NCI-H1436 (cell line): ENCODE measurements at regions not wholly inside any gene's neighbourhood (a gene's known extent, or its start where the extent isn't known, plus 50 kb on each side); places are given as distances from the start of the nearest gene placed in this dataset.
"Not testable (repeated sequence)": the region's sequence is repeated elsewhere in the genome, so short reads cannot be mapped to it uniquely, and the experiment has no call there.

Source experiments
- DNase-seq: peaks from one replicate; lab custom pipeline; 2025; lab: John Stamatoyannopoulos, UW

DNA sequence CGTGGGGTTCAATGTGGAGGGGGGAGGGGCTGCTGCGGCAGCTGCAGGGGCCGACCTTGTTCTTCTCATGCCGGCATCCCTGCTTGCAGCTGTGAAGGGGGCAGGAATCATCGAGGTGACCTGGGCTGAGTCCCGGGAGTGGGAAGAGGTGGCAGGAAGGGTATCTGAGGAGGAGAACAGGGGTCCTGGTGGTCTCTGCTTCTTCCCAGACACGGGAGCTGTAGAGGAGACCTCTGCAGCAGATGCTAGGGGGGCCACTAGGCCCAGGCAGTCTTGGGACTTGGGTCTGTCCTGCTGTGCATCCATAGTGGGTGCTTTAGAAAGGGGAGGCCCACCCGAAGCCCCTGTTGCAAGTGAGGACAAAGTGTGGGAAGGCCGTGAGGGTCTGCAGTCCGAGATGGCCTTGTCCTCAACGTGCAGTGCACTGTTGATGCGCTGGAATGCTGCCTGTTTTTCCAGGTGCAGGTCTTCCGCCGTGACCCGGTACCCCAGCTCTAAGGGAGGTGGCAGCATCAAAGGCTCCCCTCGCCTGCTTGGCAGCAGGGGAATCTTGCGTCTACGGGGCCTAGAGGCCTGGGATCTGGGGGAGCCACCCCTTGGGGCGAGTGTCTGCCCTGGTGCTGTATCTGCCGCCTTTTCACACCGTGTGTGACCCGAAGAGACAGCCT, 1370.0 kb downstream of the CDH12 start:
- not testable (repeated sequence) for DNase-seq

DNA sequence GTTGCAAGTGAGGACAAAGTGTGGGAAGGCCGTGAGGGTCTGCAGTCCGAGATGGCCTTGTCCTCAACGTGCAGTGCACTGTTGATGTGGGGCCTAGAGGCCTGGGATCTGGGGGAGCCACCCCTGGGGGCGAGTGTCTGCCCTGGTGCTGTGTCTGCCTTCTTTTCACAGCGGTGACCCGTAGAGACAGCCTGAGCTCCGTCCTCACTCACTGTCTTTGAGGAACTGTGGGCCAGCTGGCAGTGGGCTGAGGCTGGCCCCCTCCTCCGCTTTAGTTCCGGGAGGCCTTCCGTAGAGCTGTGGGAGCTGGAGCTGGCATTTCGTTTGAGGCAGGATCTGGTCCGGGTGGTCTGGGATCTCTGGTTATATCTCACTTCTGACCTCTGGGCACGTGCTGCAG, 1370.6 kb downstream of the CDH12 start:
- not testable (repeated sequence) for DNase-seq

DNA sequence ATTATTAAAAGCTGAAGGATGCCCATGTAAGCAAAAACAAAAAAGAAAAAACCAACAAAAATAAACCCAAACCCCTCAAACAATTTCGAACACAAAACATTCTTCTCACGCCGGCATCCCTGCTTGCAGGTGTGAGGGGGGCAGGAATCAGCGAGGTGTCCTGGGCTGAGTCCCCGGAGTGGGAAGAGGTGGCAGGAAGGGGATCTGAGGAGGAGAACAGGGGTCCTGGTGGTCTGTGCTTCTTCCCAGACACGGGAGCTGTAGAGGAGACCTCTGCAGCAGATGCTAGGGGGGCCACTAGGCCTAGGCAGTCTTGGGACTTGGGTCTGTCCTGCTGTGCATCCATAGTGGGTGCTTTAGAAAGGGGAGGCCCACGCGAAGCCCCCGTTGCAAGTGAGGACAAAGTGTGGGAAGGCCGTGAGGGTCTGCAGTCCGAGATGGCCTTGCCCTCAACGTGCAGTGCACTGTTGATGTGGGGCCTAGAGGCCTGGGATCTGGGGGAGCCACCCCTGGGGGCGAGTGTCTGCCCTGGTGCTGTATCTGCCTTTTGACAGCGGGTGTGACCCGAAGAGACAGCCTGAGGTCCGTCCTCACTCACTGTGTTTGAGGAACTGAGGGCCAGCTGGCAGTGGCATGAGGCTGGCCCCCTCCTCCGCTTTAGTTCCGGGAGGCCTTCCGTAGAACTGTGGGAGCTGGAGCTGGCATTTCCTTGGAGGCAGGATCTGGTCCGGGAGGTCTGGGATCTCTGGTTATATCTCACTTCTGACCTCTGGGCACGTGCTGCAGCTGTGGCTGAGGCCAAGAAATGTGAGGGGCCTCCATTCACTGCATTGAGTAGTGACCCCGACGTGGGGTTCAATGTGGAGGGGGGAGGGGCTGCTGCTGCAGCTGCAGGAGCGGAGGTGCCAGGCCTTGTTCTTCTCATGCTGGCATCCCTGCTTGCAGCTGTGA, 1371.5 kb downstream of the CDH12 start:
- not testable (repeated sequence) for DNase-seq

DNA sequence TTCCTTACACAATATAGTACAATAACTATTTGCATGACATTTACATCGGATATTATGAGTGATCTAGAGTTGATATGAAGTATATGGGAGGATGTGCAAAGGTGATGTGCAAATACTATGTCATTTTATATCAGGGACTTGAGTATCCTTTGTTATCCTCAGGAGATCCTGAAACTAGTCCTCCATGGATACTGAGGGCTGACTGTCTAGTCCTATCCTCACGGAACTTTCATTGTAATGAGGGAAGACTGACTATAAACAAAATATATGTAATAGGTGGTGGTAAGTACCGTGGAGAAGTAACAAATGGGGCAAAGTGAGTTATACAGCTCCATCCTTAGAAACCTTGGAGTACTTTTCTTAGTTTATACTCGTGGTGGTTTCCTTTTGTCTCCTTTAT, 1373.1 kb downstream of the CDH12 start:
- not testable (repeated sequence) for DNase-seq

DNA sequence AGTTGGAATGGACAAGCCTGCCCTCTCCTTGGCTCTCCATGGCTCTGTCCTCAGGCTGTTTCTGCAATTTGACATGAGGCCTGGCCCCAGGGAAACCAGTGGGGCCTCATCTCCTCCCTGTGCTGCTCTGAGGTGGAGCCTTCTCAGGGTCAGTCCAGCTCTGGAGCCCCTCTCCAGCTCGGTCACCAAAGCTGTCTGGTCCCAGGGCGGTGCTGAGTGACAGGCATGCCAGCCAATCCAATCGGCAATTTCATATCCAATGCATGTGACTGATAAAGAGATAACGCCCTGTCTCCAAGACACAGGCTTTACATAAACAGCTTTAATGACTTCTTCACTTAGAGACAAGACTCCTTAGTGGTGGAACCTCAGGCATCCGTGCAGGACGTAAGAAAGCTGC, 1379.2 kb downstream of the CDH12 start:
- not testable (repeated sequence) for DNase-seq

DNA sequence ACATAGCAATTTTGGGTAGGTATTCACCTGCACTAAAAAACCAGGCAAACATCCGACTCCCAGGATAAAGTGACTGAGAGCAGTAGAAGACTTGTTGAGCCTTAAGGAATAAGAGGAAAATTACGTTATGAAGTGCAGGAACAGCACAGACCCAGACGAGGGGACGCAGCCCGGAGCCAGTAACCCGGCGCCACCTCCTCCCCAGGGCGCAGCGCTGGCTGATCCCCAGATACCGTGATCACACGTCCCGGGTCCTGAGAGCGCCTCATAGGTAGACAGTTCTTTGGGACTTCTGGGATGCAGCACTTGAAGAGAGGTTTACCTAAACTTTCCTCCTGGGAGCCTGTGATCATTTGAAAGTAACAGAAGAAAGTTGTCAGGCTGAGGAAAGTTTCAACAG, 1379.7 kb downstream of the CDH12 start:
- not testable (repeated sequence) for DNase-seq

DNA sequence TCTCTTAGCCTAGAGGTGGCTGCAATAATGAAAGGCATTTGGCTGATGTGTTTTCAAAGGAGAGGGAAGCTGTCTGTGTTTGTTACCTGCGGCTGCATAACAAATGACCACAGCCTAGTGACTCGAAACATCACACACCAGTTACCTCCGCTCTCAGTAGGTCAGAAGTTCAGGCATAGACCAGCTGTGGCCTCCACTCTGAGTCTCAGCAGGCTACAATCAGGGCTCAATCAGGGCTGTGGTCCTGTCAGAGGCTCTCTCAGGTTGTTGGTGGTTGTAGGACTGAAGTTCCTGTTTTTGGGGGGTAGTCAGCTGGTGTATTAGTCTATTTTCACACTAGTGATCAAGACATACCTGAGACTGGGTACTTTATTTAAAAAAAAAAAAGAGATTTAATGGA, 1381.5 kb downstream of the CDH12 start:
- not testable (repeated sequence) for DNase-seq

DNA sequence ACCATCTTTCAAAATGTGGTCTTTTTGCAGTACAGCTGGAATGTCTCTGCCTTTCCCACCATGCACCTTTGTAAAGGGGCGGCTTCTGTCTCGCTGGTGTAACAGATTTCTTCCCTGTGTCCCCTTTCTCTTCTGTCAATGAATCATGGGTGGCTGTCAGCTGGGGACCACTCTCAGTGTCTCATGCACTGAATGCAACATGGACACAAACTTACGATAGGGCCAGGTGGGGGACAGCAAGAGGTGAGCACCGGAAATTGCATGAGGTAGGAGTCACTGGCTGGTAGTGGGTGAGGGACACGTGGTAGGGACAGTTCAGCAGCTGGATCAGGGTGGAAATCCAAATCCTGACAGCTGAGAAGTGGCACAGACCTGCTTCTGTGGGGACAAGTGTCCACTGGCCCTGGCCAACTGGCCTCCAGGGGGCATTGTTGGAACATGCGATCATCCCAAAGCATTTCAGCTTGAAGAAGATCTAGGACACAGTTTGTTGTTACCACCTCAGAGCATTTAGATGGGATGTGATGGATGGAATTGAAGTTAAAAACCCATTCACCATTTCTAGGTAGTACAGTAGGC, 1383.5 kb downstream of the CDH12 start:
- not testable (repeated sequence) for DNase-seq

DNA sequence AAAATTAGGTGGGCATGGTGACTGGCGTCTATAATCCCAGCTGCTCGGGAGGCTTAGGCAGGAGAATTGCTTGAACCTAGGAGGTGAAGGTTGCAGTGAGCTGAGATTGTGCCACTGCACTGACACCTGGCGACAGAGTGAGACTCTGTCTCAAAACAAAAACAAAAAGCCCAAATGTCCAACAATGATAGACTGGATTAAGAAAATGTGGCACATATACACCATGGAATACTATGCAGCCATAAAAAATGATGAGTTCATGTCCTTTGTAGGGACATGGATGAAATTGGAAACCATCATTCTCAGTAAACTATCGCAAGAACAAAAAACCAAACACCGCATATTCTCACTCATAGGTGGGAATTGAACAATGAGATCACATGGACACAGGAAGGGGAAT, 1385.6 kb downstream of the CDH12 start:
- DNase-seq: not testable (repeated sequence)

DNA sequence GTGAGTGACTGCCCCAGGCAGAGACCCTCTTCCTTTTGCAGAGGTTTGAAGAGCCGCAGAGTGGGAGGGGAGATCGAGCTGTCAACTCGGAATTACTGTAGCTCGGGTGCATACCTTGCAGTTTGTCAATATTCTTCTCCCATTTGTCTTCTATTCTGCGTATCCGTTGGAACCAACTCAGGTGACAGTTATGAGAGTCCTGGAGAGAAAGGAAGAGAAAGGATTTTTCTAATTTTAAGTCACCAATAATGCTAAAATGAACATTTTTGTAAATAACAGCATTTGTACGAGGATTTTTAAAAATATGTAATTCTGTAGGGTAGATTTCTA, 1393.4 kb downstream of the CDH12 start:
- not testable (repeated sequence) for DNase-seq

DNA sequence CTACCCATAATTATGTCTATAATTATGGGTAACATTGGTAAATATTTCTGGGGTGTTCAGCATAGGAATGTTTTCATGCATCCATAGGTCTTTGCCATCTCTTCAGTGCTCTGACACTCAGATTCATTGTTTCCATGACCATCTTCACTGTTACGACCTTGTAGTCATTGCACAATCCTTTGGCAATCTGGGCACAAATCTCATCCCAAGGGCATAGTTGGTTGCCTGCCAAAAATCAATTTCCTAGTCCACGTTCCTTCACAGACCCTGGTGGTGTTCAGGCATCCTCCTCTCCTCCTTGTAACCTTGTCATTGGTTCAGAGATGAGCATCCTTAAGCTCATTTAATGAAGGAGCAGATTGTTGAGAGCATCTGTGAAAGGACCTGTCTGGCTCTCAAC, 1400.7 kb downstream of the CDH12 start:
- no peak for DNase-seq

DNA sequence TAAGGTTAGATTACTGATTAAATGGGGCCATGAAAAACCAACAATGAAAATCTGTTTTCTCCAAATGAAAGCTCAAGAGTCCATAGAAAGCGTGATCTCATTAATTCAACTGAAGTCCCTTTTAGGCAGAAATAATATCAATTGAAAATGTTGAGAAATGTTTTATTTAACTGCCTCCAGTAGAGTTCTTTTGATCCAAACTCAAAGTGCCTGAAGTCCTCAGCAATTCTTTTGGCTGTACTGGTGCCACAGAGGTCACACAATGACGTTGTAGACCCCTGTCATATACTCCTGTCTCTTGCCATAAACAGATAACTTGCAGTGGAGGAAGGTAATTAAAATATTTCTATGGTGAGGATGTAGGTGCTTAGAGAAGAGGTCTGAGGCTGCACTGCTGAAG, 1420.5 kb downstream of the CDH12 start:
- DNase-seq: no peak

DNA sequence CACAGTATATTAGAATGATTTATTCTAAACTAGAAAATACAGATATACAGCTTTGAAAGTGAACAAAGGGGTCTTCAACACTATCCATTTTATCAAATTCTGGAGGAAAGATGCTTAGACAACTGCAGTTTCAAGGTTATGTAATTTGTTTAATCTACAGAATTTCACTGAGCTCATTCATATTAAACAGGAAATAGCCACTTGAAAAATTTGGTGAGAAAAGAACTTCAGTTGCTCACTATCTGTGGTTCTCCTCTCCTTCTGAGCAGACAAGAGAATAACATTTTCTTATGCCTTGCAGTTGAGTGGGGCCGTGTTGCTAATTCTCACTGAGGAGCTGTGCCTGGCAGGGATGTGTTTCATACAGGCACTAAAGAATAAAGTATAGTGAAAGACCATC, 1428.2 kb downstream of the CDH12 start:
- DNase-seq: no peak

DNA sequence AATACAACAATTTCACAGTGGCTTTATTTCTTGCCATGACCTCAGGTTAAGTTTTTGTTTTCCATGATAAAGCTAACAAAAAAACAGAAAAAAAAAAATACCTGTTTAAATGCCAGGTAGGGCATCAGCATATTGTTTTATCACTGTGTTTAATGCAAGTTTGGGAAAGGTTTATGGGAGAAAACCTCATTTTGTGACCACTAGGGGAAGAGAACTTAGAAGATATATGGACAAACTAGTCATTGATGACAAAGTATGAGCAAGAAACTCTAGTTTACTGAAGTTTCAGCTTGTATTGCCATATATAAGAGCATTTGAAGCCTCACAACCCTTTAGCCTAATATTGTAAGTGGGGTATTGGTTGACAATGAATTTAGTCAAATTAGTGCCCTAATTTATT, 1431.4 kb upstream of the CDH18 start:
- DNase-seq: no peak

DNA sequence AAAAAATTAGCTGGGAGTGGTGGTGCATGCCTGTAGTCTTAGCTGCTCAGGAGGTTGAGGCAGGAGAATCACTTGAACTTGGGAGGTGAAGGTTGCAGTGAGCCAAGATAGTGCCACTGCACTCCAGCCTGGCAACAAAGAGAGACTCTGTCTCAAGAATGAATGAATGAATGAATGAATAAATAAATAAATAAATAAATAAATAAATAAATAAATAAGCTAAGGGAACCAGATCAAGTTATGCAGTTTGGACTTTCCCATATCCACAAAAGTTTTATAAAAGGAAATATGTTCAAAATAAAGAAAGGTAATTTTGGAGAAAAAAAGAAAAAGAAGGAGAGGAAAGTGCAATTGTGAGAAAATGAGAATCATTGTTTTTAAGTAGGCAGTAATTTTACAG, 1414.1 kb upstream of the CDH18 start:
- not testable (repeated sequence) for DNase-seq

DNA sequence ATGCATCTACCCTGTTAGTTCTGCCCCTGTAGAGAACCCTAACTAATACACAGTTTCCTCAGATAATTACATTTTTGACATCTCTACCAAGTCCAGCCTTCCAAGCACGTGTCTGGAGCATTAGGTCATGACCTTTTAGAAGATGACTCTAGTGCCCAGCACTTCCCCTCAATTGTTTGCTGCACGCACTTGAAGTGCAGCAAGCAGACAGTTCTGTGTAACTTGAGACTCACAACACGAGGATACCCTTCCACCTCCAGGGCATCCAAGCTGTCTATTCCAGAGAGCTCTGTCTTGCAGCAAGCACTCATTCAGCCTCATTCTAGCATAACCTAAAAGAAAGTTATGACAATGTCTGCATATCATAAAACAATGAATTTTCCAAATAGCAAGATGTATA, 1410.5 kb upstream of the CDH18 start:
- DNase-seq: no peak

DNA sequence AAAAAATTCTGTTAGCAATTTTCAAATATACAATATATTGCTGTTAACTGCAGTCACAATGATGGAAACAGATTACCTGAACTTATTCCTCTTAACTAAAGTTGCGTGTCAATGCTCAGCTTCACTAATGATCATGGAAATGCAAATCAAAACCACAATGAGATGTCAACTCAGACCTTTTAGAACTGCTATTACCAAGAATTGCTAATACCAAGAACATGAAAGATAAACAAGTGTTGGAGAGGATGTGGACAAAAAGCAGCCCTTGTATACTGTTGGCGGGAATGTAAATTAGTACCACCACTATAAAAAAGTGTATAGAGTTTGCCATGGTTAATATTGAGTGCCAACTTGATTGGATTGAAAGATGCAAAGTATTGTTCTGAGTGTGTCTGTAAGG, 1409.7 kb upstream of the CDH18 start:
- DNase-seq: no peak

DNA sequence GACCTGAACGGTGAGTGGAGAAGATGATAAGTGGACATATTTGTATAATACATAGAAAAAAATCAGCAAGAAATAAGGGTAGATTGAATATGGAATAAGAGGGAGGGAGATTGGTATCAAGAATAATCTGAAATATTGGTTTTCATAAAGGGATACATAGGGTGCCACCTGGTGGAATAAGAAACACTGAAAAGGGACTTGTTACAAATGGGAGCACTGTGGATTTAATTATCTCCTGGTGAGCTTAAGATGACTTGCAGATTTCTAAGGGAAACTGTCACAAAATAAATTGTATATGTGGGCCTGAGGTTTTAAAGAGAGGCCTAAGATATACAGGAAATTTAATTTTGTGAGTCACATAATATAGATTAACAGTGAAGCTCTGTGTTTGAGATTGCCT, 1403.5 kb upstream of the CDH18 start:
- DNase-seq: no peak

DNA sequence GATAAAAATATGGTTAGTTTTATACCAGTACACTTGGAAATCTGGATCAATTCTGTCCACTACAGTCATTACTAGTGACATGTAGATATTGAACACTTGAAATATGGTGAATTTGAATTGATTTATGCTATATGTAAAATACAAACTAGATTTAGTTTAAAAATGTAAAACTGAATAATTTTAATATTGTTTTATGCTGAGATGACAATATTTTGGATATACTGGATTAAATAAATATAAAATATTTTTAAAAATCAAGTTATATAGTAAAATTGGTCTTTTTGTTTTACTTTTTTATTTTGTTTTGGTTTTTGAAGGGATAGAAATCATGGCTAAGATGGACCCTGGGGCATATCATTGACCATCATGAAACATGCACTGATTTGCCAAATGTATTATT, 1372.8 kb upstream of the CDH18 start:
- not testable (repeated sequence) for DNase-seq

DNA sequence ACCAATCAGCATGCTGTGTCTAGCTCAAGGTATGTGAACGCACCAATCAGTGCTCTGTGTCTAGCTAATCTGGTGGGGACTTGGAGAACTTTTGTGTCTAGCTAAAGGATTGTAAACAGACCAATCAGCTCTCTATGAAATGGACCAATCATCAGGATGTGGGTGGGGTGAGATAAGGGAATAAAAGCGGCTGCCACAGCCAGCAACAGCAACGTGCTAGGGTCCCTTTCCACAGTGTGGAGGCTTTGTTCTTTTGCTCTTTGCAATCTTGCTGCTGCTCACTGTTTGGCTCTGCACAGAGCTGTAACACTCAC, 1353.9 kb upstream of the CDH18 start:
- DNase-seq: not testable (repeated sequence)

DNA sequence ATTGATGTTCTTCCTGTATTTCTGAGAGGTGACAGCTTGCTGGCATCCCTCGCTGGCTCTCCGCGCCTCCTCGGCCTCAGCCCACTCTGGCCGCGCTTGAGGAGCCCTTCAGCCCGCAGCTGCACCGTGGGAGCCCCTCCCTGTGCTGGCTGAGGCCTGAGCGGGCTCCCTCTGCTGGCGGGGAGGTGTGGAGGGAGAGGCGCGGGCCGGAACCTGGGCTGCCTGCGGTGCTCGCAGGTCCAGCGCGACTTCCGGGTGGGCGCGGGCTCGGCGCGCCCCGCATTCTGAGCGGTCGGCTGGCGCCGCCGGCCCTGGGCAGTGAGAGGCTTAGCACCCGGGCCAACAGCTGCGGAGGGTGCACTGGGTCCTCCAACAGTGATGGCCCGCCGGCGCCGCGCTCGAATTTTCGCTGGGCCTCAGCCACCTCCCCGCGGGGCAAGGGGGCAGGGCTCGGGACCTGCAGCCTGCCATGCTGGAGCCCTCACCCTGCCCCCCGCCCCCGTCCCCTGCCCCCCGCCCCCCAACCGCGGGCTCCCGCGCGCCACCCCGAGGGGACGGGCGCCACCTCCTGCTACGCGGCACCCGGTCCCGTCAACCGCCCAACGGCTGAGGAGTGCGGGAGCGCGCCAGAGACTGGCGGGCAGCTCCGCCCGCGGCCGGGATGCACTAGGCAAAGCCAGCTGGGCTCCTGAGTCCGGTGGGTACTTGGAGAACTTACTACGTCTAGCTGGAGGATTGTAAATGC, 1353.4 kb upstream of the CDH18 start:
- not testable (repeated sequence) for DNase-seq

DNA sequence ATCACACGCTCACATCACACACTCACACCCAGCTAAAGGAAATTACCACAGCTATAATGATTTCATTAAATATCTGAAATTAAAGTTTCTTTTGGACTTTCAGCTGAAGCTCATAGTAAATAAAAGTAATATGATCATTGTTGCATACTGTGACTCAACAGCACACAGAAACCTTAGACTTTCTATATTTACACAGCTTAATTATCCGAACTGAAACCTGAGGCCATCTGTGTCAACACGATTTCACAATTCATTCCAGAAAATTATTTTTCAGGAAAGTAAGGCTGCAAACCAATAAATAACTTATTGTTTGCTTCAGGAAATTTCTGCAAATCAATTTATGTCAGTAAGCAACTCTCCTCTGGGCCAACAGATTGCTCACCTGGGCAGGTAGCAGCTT, 1352.2 kb upstream of the CDH18 start:
- not testable (repeated sequence) for DNase-seq
